Naive thymus-derived CD4-positive, alpha-beta T cell (primary cell): ENCODE measurements at regions not wholly inside any gene's neighbourhood (a gene's known extent, or its start where the extent isn't known, plus 50 kb on each side); places are given as distances from the start of the nearest gene placed in this dataset.

Experiments used
- ATAC-seq: fragments of 150-1000 bp; cut with Tn5 transposase; 2 replicates; pipeline ENCODE4 v1.10.0; 2021; ENCODE audit warnings: mild to moderate bottlenecking, moderate library complexity
- CTCF ChIA-PET: fragments of 350-600 bp; sonication (Branson Sonifier 250); formaldehyde crosslinking; loops from one replicate; lab custom pipeline; 2021; ENCODE audit warnings: antibody characterized with exemption; lab: Charles Lee
- POLR2A ChIA-PET: fragments of 350-600 bp; sonication (Branson Sonifier 250); formaldehyde crosslinking; loops from one replicate; lab custom pipeline; 2021; ENCODE audit warnings: antibody characterized with exemption, inconsistent platforms; lab: Charles Lee
- DNase-seq, 9 donors: peaks; one replicate each; pipeline versions ENCODE4 v3.0.0 to v3.0.0-alpha.2; 2020 to 2022; ENCODE audit warnings: mixed read lengths in 1 of 9
- H3K27ac ChIP-seq: one replicate; pipeline ENCODE4 v1.7.0; 2013; ENCODE audit warnings: mild to moderate bottlenecking, low read depth, low read length, moderate library complexity
- H3K27me3 ChIP-seq, 2 donors: one replicate each; pipeline ENCODE4 v1.7.0; 2013; ENCODE audit warnings: low read length in 2 of 2, mild to moderate bottlenecking in 2 of 2, moderate library complexity in 2 of 2; ENCODE audit not compliant: control insufficient read depth in 2 of 2, insufficient read depth in 2 of 2
- H3K36me3 ChIP-seq, 3 experiments: 1 replicate in 2 of 3; 2 replicates in 1 of 3; pipeline ENCODE4 v1.7.0; 2013; ENCODE audit warnings: low read length in 3 of 3, mild to moderate bottlenecking in 3 of 3, moderate library complexity in 1 of 3; ENCODE audit not compliant: insufficient read depth in 3 of 3, control insufficient read depth in 2 of 3
- H3K4me1 ChIP-seq, 2 donors: one replicate each; pipeline ENCODE4 v1.7.0; 2013; ENCODE audit warnings: low read length in 2 of 2, mild to moderate bottlenecking in 2 of 2, moderate library complexity in 1 of 2; ENCODE audit not compliant: control insufficient read depth in 2 of 2, insufficient read depth in 2 of 2
- H3K4me3 ChIP-seq: 2 replicates; pipeline ENCODE4 v1.7.0; 2013; ENCODE audit warnings: mild to moderate bottlenecking, low read length
- H3K9me3 ChIP-seq, 3 experiments: 1 replicate in 2 of 3; 2 replicates in 1 of 3; pipeline ENCODE4 v1.7.0; 2013; ENCODE audit warnings: low read length in 3 of 3; ENCODE audit not compliant: control insufficient read depth in 2 of 3
- H3K27ac Mint-ChIP-seq, 9 donors: one replicate each; pipeline ENCODE4 v1.8.0; 2020 to 2022; ENCODE audit warnings: mixed read lengths in 9 of 9, mild to moderate bottlenecking in 8 of 9, moderate library complexity in 5 of 9, inconsistent platforms in 2 of 9
- H3K27me3 Mint-ChIP-seq, 5 donors: one replicate each; pipeline ENCODE4 v1.8.0; 2021 to 2022; ENCODE audit warnings: mixed read lengths in 5 of 5, mild to moderate bottlenecking in 1 of 5
- H3K36me3 Mint-ChIP-seq, 5 donors: one replicate each; pipeline ENCODE4 v1.8.0; 2020 to 2022; ENCODE audit warnings: mixed read lengths in 5 of 5, mild to moderate bottlenecking in 3 of 5, inconsistent platforms in 1 of 5
- H3K4me1 Mint-ChIP-seq, 7 donors: one replicate each; pipeline ENCODE4 v1.8.0; 2020 to 2022; ENCODE audit warnings: mixed read lengths in 7 of 7, mild to moderate bottlenecking in 3 of 7, inconsistent platforms in 1 of 7
- H3K4me3 Mint-ChIP-seq, 10 donors: one replicate each; pipeline ENCODE4 v1.8.0; 2020 to 2022; ENCODE audit warnings: mild to moderate bottlenecking in 10 of 10, mixed read lengths in 10 of 10, moderate library complexity in 6 of 10, inconsistent platforms in 2 of 10
- H3K9me3 Mint-ChIP-seq, 11 donors: one replicate each; pipeline ENCODE4 v1.8.0; 2020 to 2022; ENCODE audit warnings: mixed read lengths in 11 of 11, mild to moderate bottlenecking in 4 of 11, inconsistent platforms in 1 of 11, moderate library complexity in 1 of 11
- intact Hi-C, 2 donors: fragments of 100-400 bp; cut with micrococcal nuclease; formaldehyde crosslinking; loops; one replicate each; pipeline ENCODE4 v1.15.1; 2023

DNA sequence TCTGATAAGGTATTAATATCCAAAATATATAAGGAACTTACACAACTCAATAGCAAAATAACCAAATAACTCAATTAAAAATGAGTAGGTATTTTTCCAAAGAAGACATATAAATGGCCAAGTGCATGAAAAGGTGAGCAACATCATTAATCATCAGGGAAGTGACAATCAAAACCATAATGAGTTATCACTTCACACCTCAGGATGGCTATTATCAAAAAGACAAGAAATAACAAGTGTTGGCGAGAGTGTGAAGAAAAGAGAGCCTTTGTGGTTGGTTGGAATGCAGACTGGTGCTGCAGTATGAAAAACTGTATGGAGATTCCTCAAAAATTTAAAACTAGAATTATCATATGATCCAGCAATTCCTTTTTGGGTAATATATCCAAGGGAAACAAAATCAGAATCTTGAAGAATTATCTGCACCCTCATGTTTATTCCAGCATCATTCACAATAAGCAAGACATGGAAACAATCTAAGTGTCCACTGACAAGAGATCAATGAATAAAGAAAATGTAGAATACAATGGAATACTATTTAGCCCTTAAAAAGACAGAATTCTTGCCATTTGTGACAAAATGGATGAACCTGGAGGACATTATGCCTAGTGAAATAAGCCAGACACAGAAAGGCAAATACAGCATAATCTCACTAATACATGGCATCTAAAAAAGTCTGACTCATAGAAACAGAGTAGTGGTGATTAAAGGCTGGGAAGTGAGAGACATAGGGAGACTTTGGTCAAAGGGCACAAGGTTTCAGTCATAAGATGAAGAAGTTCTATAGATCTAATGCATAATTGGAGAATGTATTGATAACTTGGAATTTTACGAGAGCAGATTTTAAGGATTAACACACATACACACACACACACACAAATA is 175.6 kb downstream of the FOXA2 start:
- H3K4me1 ChIP-seq: no peaks in the 10 kb centered on the region
- ChIA-PET POLR2A (no interaction called here), CTCF (no interaction called here)
- H3K36me3 Mint-ChIP-seq: no peaks in the 10 kb centered on the region
- no peaks in the 10 kb centered on the region for H3K27me3 ChIP-seq
- H3K27ac Mint-ChIP-seq: no peak overlapping the region
- H3K9me3 Mint-ChIP-seq: peaks cover 0 to 13% (median 3%) of the 10 kb centered on the region in 11 donors
- intact Hi-C loops: no loop called here
- H3K36me3 ChIP-seq: no peaks in the 10 kb centered on the region
- DNase-seq (no peak), ATAC-seq (no peak)
- H3K4me3 ChIP-seq: no peak overlapping the region
- no peaks in the 10 kb centered on the region for H3K9me3 ChIP-seq
- peaks cover 0 to 12% (median 3%) of the 10 kb centered on the region in 5 donors for H3K27me3 Mint-ChIP-seq
- no peak overlapping the region for H3K4me3 Mint-ChIP-seq
- H3K27ac ChIP-seq: no peak overlapping the region
- peaks cover 0 to 14% (median 3%) of the 10 kb centered on the region in 7 donors for H3K4me1 Mint-ChIP-seq

DNA sequence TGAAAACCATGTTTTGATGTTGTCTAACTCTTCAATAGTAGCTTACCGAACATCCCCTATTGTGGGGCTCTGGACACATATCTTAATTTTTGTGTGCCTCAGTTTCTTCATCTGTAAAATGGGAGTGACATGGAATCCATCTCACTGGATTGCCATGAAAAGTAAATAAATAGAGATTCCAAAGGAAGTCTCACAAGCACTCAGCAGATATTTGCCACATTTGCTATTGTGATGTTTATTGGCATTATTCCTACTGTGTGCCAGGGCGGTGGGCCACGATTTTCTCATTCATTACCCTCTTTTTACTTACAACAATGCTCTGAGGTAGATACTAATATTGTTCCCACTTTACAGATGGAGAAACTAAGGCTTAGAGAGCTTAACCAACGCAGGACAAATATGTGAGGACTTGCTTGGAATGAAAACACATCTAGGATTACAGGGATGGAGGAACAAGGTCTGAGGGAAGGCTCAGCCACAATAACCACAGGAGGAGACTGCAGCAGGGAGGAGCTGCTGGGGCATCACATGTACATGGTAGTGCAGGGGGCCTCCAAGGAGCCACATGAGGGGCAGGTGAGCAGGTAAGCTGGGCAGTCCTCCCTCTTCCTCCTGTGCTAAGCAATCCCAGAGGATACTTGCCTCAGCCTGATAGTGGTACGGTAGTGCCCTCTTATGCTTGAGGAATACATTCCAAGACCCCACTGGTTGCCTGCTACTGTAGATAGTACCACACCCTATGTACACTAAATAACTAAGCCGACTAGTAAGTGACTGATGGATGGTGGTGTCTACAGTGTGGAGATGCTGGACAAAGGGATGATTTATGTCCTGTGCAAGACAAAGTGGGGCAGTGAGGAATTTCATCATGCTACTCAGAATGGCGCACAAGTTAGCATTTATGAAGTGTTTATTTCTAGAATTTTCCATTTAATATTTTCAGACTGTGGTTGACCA is 176.9 kb downstream of the FOXA2 start:
- CTCF ChIA-PET: no interaction called here
- no peak overlapping the region for H3K4me3 ChIP-seq
- POLR2A ChIA-PET: no interaction called here

DNA sequence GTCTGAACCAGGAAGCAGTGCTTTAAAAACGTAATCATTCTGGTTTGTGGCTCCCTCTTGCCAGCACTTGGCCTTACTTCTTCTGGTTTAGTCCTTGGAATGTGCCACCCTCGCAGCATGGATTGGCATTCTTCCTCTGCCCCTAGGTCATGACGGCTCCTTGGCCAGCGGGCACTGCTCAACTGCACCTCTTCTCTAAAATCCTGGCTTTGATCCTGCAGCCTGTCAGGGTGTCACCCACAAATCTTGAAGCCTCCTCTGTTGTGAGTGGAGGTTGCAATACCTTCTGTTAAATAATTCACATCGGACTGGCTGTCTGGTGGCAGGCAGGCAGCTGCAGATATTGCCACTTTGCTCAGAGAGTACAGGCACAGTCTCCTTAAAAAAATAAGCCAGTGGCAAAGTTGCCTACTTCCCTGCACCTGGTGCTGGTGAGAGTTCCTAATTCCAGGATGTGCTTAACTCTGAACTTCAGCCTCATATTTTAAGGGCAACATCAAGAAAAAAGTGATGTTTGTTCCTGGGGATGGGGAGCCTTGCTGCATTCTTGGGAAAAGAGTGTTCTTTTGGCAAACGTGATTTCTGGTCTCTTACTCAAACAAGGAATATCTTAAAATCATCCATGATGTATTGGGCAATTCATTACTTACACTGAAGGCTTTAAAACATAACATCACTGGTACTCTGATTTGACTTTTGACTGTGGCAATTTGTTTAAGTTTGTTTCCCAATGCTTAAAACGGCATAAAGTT is 179.8 kb downstream of the FOXA2 start:
- H3K4me3 Mint-ChIP-seq: peak overlapping the region in 2 of 10 donors; percentile 2 to 59
- DNase-seq (no peak), ATAC-seq (no peak)
- Histone ChIP-seq H3K4me1 (no peaks in the 10 kb centered on the region), H3K36me3 (no peaks in the 10 kb centered on the region), H3K27ac (no peak overlapping the region), H3K27me3 (no peaks in the 10 kb centered on the region), H3K9me3 (no peaks in the 10 kb centered on the region), H3K4me3 (no peak overlapping the region)
- ChIA-PET POLR2A (no interaction called here), CTCF (no interaction called here)
- H3K4me1 Mint-ChIP-seq: peaks cover 0 to 22% (median 3%) of the 10 kb centered on the region in 7 donors
- intact Hi-C loops: no loop called here
- H3K27me3 Mint-ChIP-seq: peaks cover 5 to 25% (median 9%) of the 10 kb centered on the region in 5 donors
- H3K27ac Mint-ChIP-seq: no peak overlapping the region
- H3K9me3 Mint-ChIP-seq: peaks cover 0 to 13% (median 2%) of the 10 kb centered on the region in 11 donors
- no peaks in the 10 kb centered on the region for H3K36me3 Mint-ChIP-seq

More for the DNA sequence above, 176.9 kb downstream of the FOXA2 start:
- Mint-ChIP-seq H3K27me3 (peaks cover 5 to 22% (median 7%) of the 10 kb centered on the region in 5 donors), H3K4me1 (peaks cover 0 to 22% (median 3%) of the 10 kb centered on the region in 7 donors), H3K4me3 (no peak overlapping the region), H3K9me3 (peaks cover 0 to 13% (median 3%) of the 10 kb centered on the region in 11 donors), H3K36me3 (no peaks in the 10 kb centered on the region), H3K27ac (no peak overlapping the region)
- no peak for DNase-seq
- Histone ChIP-seq H3K36me3 (no peaks in the 10 kb centered on the region), H3K27me3 (no peaks in the 10 kb centered on the region), H3K9me3 (no peaks in the 10 kb centered on the region), H3K27ac (no peak overlapping the region), H3K4me1 (no peaks in the 10 kb centered on the region)
- intact Hi-C loops: no loop called here
- ATAC-seq: no peak

DNA sequence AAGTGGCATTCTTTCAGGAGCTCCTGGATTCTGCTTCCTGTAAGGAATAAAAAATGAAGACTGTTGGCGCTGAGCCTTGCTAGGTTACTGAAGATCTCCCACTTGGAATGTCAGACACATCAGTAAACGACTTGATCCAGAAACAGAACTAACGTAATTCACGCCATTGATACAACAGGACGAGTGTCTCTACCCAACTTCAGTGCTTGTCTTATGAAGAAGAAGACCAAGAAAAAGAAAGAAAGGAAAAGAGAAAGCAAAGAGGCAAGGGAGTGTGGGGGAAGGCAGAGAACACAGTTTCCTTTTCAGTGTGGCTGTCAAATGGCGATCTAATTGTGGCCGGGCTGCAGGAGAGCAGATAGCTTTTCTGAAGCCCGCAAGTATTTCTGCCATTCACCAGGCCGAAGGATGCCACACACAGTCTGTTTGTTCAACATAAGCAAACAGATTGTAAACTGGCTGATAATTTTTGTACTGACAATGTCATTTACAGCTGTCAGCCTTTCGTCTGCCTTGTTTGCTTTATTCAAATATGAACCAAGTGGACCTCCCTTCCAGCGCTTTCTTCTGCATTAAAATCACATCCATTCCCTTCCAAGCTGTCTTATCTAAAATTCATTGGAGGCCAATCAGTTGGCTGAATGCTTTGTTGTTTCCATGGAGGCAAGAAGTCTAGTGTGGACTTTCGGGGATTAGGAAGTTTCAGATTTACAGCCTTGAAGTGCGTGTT is 180.6 kb downstream of the FOXA2 start:
- no peaks in the 10 kb centered on the region for H3K9me3 ChIP-seq
- peaks cover 5 to 25% (median 9%) of the 10 kb centered on the region in 5 donors for H3K27me3 Mint-ChIP-seq
- no peaks in the 10 kb centered on the region for H3K4me1 ChIP-seq
- H3K27ac Mint-ChIP-seq: peak overlapping the region in 2 of 9 donors; percentile 13 to 50
- no peaks in the 10 kb centered on the region for H3K36me3 ChIP-seq
- no peaks in the 10 kb centered on the region for H3K36me3 Mint-ChIP-seq
- peaks cover 0 to 9% (median 2%) of the 10 kb centered on the region in 11 donors for H3K9me3 Mint-ChIP-seq
- ChIA-PET POLR2A (no interaction called here), CTCF (no interaction called here)
- peaks cover 0 to 22% (median 3%) of the 10 kb centered on the region in 7 donors for H3K4me1 Mint-ChIP-seq
- peak overlapping the region in 9 of 10 donors; percentile 0 to 67 (median 52) for H3K4me3 Mint-ChIP-seq
- DNase-seq: no peak
- no peaks in the 10 kb centered on the region for H3K27me3 ChIP-seq
- no peak overlapping the region for H3K4me3 ChIP-seq
- ATAC-seq: no peak
- intact Hi-C loops: no loop called here
- H3K27ac ChIP-seq: no peak overlapping the region

DNA sequence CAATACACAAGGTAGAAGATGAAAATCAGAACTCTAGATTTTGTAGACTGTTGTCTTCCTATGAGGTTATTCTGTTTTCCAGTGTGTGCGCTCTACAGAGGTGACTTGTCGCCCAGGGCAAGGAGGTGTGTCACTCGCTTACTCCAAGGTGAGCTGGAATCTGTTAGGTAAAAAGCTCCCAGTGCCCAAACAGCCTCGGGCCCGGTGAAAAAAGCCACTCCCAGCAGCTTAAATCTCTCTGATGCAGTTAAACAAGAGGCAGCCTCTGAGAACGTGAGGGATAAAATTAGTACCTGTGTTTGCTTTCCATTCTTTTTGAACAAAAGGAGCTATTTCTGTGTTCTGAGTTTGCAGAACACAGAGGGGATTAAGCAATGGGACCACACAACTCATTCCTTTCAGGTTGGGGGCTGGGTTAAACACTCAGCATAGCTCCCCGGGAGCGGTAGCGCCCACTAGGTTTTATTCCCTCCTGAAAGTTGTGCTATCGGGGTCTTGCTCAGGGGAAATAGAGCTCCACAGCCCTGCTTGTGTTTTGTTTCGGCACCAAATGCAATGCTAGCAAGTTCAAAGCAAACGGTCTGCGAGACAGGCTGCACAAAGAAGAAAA is 181.2 kb downstream of the FOXA2 start:
- ChIA-PET CTCF (no interaction called here), POLR2A (no interaction called here)
- no peaks in the 10 kb centered on the region for H3K4me1 ChIP-seq
- no peaks in the 10 kb centered on the region for H3K27me3 ChIP-seq
- DNase-seq (no peak), ATAC-seq (no peak)
- no peak overlapping the region for H3K27ac ChIP-seq
- no peaks in the 10 kb centered on the region for H3K9me3 ChIP-seq
- Mint-ChIP-seq H3K27me3 (peaks cover 5 to 25% (median 9%) of the 10 kb centered on the region in 5 donors), H3K27ac (peak overlapping the region in 2 of 9 donors; percentile 12 to 50), H3K4me3 (peak overlapping the region in 8 of 10 donors; percentile 0 to 67 (median 52)), H3K9me3 (peaks cover 0 to 6% (median 2%) of the 10 kb centered on the region in 11 donors), H3K4me1 (peaks cover 0 to 22% (median 3%) of the 10 kb centered on the region in 7 donors), H3K36me3 (no peaks in the 10 kb centered on the region)
- no peak overlapping the region for H3K4me3 ChIP-seq
- intact Hi-C loops: no loop called here
- no peaks in the 10 kb centered on the region for H3K36me3 ChIP-seq
